HG02642 (cell line): ENCODE measurements at regions not wholly inside any gene's neighbourhood (a gene's known extent, or its start where the extent isn't known, plus 50 kb on each side); places are given as distances from the start of the nearest gene placed in this dataset.

Experiments
- ATAC-seq: cut with Tn5 transposase; IDR thresholded peaks from one replicate; pipeline ENCODE4 v1.9.1; 2021; ENCODE audit warnings: mild to moderate bottlenecking; ENCODE audit not compliant: unreplicated experiment, poor library complexity

GRCh38 chr12:107884769-107885694 is 110.5 kb downstream of the ASCL4 start:
- ATAC-seq: no peak

- ATAC-seq: no peak
These were observed 114.3 kb downstream of the ASCL4 start for GRCh38 chr12:107888789-107889188.

GRCh38 chr12:107891967-107892366 is 117.5 kb downstream of the ASCL4 start:
- ATAC-seq: no peak

GRCh38 chr12:107894589-107894988 is 120.1 kb downstream of the ASCL4 start:
- no peak for ATAC-seq

- no peak for ATAC-seq
These were observed 121.5 kb downstream of the ASCL4 start for GRCh38 chr12:107895966-107896365.

- ATAC-seq: no peak
These were observed 126.1 kb downstream of the ASCL4 start for GRCh38 chr12:107900588-107900987.

- ATAC-seq: peak; percentile 95
These were observed 129.0 kb downstream of the ASCL4 start for GRCh38 chr12:107903341-107904061.

GRCh38 chr12:107906707-107907106 is 132.2 kb downstream of the ASCL4 start:
- ATAC-seq: no peak

GRCh38 chr12:107912421-107913004 is 138.0 kb downstream of the ASCL4 start:
- ATAC-seq: peak; percentile 68

- no peak for ATAC-seq
These were observed 140.0 kb downstream of the ASCL4 start for GRCh38 chr12:107914460-107914977.

- ATAC-seq: no peak
These were observed 143.7 kb downstream of the ASCL4 start for GRCh38 chr12:107917912-107918800.

GRCh38 chr12:107921062-107921461 is 146.6 kb downstream of the ASCL4 start:
- ATAC-seq: no peak

GRCh38 chr12:107925125-107925524 is 150.6 kb downstream of the ASCL4 start:
- ATAC-seq: no peak

- no peak for ATAC-seq
These were observed 154.9 kb downstream of the ASCL4 start for GRCh38 chr12:107929436-107929835.

GRCh38 chr12:107931761-107932160 is 157.3 kb downstream of the ASCL4 start:
- ATAC-seq: no peak

- ATAC-seq: no peak
These were observed 163.9 kb downstream of the ASCL4 start for GRCh38 chr12:107938446-107938845.

- no peak for ATAC-seq
These were observed 174.0 kb downstream of the ASCL4 start for GRCh38 chr12:107948391-107948945.

- no peak for ATAC-seq
These were observed 176.5 kb downstream of the ASCL4 start for GRCh38 chr12:107951024-107951423.

- ATAC-seq: no peak
These were observed 173.0 kb upstream of the WSCD2 start for GRCh38 chr12:107955966-107956643.
